ENCODE measurements at regions not wholly inside any gene's neighbourhood (a gene's known extent, or its start where the extent isn't known, plus 50 kb on each side); places are given as distances from the start of the nearest gene placed in this dataset.

- no peak for DNase-seq
These were observed 155.9 kb upstream of the SHB start for GRCh38 chr9:38224941-38225340.

GRCh38 chr9:38216572-38216971 is 147.5 kb upstream of the SHB start:
- no peak for DNase-seq

GRCh38 chr9:38215465-38215864 is 146.4 kb upstream of the SHB start:
- DNase-seq, result no peak

GRCh38 chr9:38214432-38214831 is 145.4 kb upstream of the SHB start:
- no peak for DNase-seq

- DNase-seq, result no peak
These were observed 144.7 kb upstream of the SHB start for GRCh38 chr9:38213631-38214299.

DNA sequence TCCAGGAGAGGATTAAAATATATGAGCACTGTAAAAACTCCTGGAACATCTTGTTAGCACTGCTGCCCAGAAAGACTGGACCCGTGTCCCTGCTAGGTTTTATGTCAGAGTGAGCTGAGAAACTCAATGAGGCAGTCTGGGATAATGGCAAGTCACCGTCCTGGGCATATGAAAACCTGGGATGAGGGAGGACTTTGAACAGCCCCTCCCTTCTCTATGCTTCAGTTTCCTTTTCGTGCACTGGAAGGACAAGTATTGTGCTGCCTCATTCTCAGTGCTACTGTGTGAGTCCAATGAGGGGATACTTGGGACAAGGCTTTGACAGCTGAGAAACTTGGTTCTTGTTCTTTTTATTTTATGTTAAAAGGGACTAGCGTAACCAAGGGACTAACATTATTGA is 143.0 kb upstream of the SHB start:
- no peak for DNase-seq

DNA sequence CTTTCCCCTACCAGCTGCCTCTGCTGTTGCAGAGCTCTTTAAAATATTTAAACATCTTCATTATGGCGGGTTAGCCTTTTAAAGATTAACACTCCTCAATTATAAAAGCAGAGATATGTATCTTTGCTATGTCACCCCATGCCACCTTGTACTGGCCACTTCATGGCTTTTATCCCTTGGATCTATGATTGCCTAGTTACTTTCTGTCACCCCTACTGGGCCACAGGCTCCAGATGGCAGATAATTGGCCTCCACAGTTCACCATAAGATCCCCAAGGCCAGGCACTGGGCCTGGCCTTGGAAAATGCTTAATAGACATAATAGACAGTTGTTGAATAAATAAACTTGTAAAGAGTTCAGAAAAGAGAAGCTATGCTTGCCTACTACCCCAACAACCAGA is 142.0 kb upstream of the SHB start:
- DNase-seq, result no peak

- no peak for DNase-seq
These were observed 139.3 kb upstream of the SHB start for GRCh38 chr9:38208206-38208901.

GRCh38 chr9:38207247-38207778 is 138.3 kb upstream of the SHB start:
- DNase-seq, result no peak

- DNase-seq, result no peak
These were observed 136.3 kb upstream of the SHB start for GRCh38 chr9:38205279-38205678.

- DNase-seq, result no peak
These were observed 133.4 kb upstream of the SHB start for GRCh38 chr9:38202336-38202938.

DNA sequence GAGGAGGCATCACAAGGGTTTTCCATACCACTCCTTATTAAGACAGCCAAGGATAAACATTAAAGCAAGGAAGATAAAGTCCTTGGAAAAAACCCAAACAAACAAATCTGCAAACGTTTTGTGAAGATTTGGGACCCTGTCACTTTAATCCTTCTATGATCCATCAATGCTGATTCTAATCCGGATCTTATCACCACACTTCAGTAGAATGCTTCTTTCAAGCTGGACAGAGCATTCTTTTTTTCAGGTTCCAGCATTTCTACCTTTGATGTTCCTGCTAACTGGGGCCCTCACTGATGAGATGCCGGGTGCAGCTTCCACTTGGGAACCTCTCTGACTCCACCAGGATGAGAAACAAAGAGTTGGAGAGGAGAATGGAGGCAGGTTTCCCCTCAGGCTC is 132.8 kb upstream of the SHB start:
- no peak for DNase-seq

DNA sequence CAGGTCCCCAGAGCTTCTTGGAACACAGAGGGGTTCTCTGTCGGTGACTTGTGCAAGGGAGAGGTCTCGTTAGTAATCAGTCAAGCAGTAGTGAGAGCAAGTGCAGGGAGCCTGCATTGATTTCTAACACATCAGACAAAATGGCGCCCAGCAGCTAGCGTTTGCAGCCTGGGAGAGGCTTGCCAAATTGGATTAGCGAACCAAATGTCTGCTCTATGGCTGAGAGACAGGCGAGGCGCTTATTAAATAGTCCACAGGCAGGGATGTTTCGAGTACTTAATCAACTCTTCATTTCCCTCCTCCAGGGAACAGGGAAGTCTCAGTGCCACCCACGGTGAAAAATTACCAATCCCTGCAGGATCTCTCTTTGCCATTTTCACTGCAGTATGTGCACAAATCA is 131.4 kb upstream of the SHB start:
- DNase-seq, result no peak

DNA sequence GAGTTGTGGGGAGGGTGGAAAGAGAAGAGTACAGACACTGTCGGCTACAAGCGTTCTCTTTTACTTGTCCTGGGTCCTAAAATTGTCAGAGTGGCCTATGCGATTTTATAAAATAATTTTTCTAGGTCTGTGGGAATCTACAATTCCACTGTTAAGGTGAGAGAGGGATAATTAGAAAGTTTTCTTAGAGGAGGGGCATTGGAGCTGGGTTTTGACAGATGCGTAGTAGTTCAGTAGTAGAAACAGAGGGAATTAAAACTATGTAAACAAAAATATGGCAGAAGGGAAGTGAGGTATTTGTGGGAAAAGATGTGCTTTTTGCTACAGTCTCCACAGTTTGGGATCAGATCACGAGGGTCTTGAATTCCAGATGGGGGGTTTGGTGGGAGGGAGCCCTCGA is 129.1 kb upstream of the SHB start:
- no peak for DNase-seq

GRCh38 chr9:38196714-38197113 is 127.7 kb upstream of the SHB start:
- DNase-seq, result no peak

DNA sequence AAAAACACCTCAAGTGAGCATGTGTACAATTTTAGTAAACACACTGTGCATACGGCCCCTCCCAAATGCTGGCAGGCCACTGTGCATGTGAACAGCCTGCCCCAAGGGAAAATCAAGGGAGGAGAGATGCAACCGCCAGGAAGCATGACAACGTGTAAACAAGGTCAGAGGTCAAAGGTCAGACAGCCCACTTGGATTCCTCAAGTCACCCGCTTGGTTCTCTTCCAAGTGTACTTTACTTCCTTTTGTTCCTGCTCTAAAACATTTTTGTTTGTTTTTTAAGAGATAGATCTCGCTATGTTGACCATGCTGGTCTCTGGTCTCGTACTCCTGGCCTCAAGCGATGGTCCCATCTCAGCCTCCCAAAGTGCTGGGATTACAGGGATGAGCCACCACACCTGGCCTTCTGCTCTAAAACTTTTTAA is 126.7 kb upstream of the SHB start:
- no peak for DNase-seq

DNA sequence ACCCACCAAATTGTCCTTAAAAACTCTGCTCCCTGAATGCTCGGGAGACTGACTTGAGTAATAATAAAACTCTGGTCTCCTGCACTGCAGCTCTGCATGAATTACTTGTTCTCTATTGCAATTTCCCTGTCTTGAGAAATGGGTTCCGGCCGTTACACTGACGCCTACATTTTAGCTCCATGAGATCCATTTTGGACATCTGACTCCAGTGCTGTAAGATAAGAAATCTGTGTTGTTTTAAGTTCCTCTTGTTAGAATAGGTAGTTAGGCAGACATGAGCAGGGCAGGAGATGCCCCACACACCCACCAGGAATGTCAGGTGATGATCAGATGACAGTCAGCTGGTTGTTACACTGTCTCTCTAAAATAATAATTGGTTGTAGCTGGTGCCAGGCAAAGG is 125.8 kb upstream of the SHB start:
- no peak for DNase-seq

GRCh38 chr9:38192731-38193265 is 123.8 kb upstream of the SHB start:
- DNase-seq, result no peak

DNA sequence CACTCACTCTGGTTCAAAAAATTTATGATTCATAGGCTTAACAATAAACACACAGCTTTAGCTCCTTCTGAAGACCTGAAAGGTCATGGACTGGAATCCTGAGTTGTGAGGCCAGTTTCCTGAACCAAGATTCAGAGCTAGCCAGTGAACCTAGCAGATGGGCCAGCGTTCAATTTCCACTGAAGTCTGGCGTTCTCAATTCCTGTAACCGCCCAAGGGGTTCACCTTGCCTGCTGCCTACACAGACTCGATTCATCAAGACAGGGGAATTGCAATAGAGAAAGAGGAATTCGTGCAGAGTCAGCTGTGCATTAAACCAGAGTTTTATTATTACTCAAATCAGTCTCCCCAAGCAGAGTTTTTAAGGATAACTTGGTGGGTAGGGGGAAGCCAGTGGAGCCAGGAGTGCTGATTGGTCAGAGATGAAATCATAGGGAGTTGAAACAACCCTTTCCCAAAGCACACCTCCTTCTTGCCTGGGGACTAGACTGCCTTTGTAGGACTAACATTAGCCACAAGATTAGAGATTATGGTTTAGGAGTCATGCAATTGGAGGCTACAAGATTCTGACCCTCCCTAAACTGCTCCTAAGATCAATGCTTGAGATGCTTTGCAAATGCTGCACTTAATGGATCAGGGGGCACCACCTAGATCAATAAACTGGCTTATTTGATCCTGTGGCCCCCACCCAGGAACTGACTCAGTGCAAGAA is 117.5 kb upstream of the SHB start:
- no peak for DNase-seq

- no peak for DNase-seq
These were observed 116.8 kb upstream of the SHB start for GRCh38 chr9:38185647-38186403.

DNA sequence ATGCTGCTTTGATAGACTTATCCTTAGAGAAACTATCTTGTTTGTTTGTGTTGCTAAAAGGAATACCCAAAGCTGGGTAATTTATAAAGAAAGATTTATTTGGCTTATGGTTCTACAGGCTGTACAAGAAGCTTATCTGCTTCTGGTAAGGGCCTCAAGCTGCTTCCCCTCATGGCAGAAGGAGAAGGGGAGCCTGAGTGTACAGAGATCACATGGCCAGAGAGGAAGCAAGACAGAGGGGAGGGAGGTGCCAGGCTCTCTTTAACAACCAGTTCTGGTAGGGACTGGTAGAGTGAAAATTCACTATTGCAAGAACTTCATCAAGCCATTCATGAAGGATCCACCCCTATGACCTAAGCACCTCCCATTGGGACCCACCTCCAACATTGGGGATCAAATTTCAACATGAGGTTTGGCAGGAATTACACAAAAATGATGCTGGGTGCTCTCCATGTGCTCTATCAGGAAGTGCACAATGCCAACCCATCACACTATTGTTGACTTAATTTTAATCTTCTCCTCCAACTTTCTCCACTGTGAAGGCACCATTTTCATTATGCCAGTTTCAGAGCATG is 115.1 kb upstream of the SHB start:
- DNase-seq, result no peak

GRCh38 chr9:38182321-38182720 is 113.3 kb upstream of the SHB start:
- DNase-seq, result no peak
